ENCODE measurements at regions not wholly inside any gene's neighbourhood (a gene's known extent, or its start where the extent isn't known, plus 50 kb on each side); places are given as distances from the start of the nearest gene placed in this dataset.

GRCh38 chr17:72553051-72553755 lies 432.4 kb downstream of the SOX9 start:
- H3K4me3 ChIP-seq (ENCODE audit: low read length in 3 of 3), result no peak overlapping the region
- no peak overlapping the region for H3K9ac ChIP-seq (ENCODE audit: low read depth in 1 of 3, low read length in 3 of 3)
- no peaks in the 10 kb centered on the region for H3K36me3 ChIP-seq (ENCODE audit: control insufficient read depth in 3 of 3, insufficient read depth in 3 of 3, low read length in 3 of 3)
- H3K27ac ChIP-seq (ENCODE audit: low read depth, low read length), result no peak overlapping the region
- H3K27me3 ChIP-seq (ENCODE audit: control insufficient read depth in 3 of 3, insufficient read depth in 3 of 3, low read length in 3 of 3), result peaks cover 12 to 22% (median 18%) of the 10 kb centered on the region in 3 donors
- no peaks in the 10 kb centered on the region for H3K4me1 ChIP-seq (ENCODE audit: control insufficient read depth in 3 of 3, insufficient read depth in 3 of 3, low read length in 3 of 3)
- no peaks in the 10 kb centered on the region for H3K9me3 ChIP-seq (ENCODE audit: control insufficient read depth in 3 of 3, low read length in 3 of 3)

- no peaks in the 10 kb centered on the region for H3K4me1 ChIP-seq (ENCODE audit: control insufficient read depth in 3 of 3, insufficient read depth in 3 of 3, low read length in 3 of 3)
- H3K27me3 ChIP-seq (ENCODE audit: control insufficient read depth in 3 of 3, insufficient read depth in 3 of 3, low read length in 3 of 3), result peaks cover 12 to 22% (median 18%) of the 10 kb centered on the region in 3 donors
- no peak overlapping the region for H3K9ac ChIP-seq (ENCODE audit: low read depth in 1 of 3, low read length in 3 of 3)
- H3K36me3 ChIP-seq (ENCODE audit: control insufficient read depth in 3 of 3, insufficient read depth in 3 of 3, low read length in 3 of 3), result no peaks in the 10 kb centered on the region
- H3K9me3 ChIP-seq (ENCODE audit: control insufficient read depth in 3 of 3, low read length in 3 of 3), result no peaks in the 10 kb centered on the region
- no peak overlapping the region for H3K4me3 ChIP-seq (ENCODE audit: low read length in 3 of 3)
- H3K27ac ChIP-seq (ENCODE audit: low read depth, low read length), result no peak overlapping the region
Measured at GRCh38 chr17:72554508-72554907, 433.7 kb downstream of the SOX9 start.

- H3K4me1 ChIP-seq (ENCODE audit: control insufficient read depth in 3 of 3, insufficient read depth in 3 of 3, low read length in 3 of 3), result no peaks in the 10 kb centered on the region
- no peak overlapping the region for H3K27ac ChIP-seq (ENCODE audit: low read depth, low read length)
Measured at GRCh38 chr17:72555052-72555451, 434.2 kb downstream of the SOX9 start.

GRCh38 chr17:72556944-72557826 lies 436.4 kb downstream of the SOX9 start:
- no peak overlapping the region for H3K9ac ChIP-seq (ENCODE audit: low read depth in 1 of 3, low read length in 3 of 3)
- H3K4me1 ChIP-seq (ENCODE audit: control insufficient read depth in 3 of 3, insufficient read depth in 3 of 3, low read length in 3 of 3), result no peaks in the 10 kb centered on the region
- H3K4me3 ChIP-seq (ENCODE audit: low read length in 3 of 3), result no peak overlapping the region
- peaks cover 18 to 30% (median 19%) of the 10 kb centered on the region in 3 donors for H3K27me3 ChIP-seq (ENCODE audit: control insufficient read depth in 3 of 3, insufficient read depth in 3 of 3, low read length in 3 of 3)
- no peak overlapping the region for H3K27ac ChIP-seq (ENCODE audit: low read depth, low read length)
- H3K9me3 ChIP-seq (ENCODE audit: control insufficient read depth in 3 of 3, low read length in 3 of 3), result no peaks in the 10 kb centered on the region
- no peaks in the 10 kb centered on the region for H3K36me3 ChIP-seq (ENCODE audit: control insufficient read depth in 3 of 3, insufficient read depth in 3 of 3, low read length in 3 of 3)

More at GRCh38 chr17:72555052-72555451, 434.2 kb downstream of the SOX9 start:
- peaks cover 12 to 23% (median 18%) of the 10 kb centered on the region in 3 donors for H3K27me3 ChIP-seq (ENCODE audit: control insufficient read depth in 3 of 3, insufficient read depth in 3 of 3, low read length in 3 of 3)
- no peak overlapping the region for H3K9ac ChIP-seq (ENCODE audit: low read depth in 1 of 3, low read length in 3 of 3)
- no peaks in the 10 kb centered on the region for H3K36me3 ChIP-seq (ENCODE audit: control insufficient read depth in 3 of 3, insufficient read depth in 3 of 3, low read length in 3 of 3)
- no peaks in the 10 kb centered on the region for H3K9me3 ChIP-seq (ENCODE audit: control insufficient read depth in 3 of 3, low read length in 3 of 3)
- H3K4me3 ChIP-seq (ENCODE audit: low read length in 3 of 3), result no peak overlapping the region

- Histone ChIP-seq H3K9me3 (ENCODE audit: control insufficient read depth in 3 of 3, low read length in 3 of 3) (no peaks in the 10 kb centered on the region), H3K4me3 (ENCODE audit: low read length in 3 of 3) (no peak overlapping the region), H3K27me3 (ENCODE audit: control insufficient read depth in 3 of 3, insufficient read depth in 3 of 3, low read length in 3 of 3) (peaks cover 10 to 26% (median 19%) of the 10 kb centered on the region in 3 donors)
Measured at GRCh38 chr17:72558971-72559476, 438.2 kb downstream of the SOX9 start.

GRCh38 chr17:72560303-72561247 lies 439.8 kb downstream of the SOX9 start:
- H3K27me3 ChIP-seq (ENCODE audit: control insufficient read depth in 3 of 3, insufficient read depth in 3 of 3, low read length in 3 of 3), result peaks cover 0 to 17% (median 15%) of the 10 kb centered on the region in 3 donors
- no peaks in the 10 kb centered on the region for H3K4me1 ChIP-seq (ENCODE audit: control insufficient read depth in 3 of 3, insufficient read depth in 3 of 3, low read length in 3 of 3)
- H3K27ac ChIP-seq (ENCODE audit: low read depth, low read length), result no peak overlapping the region
- H3K9ac ChIP-seq (ENCODE audit: low read depth in 1 of 3, low read length in 3 of 3), result no peak overlapping the region
- H3K9me3 ChIP-seq (ENCODE audit: control insufficient read depth in 3 of 3, low read length in 3 of 3), result no peaks in the 10 kb centered on the region
- no peaks in the 10 kb centered on the region for H3K36me3 ChIP-seq (ENCODE audit: control insufficient read depth in 3 of 3, insufficient read depth in 3 of 3, low read length in 3 of 3)
- no peak overlapping the region for H3K4me3 ChIP-seq (ENCODE audit: low read length in 3 of 3)

More at GRCh38 chr17:72558971-72559476, 438.2 kb downstream of the SOX9 start:
- Histone ChIP-seq H3K4me1 (ENCODE audit: control insufficient read depth in 3 of 3, insufficient read depth in 3 of 3, low read length in 3 of 3) (no peaks in the 10 kb centered on the region), H3K36me3 (ENCODE audit: control insufficient read depth in 3 of 3, insufficient read depth in 3 of 3, low read length in 3 of 3) (no peaks in the 10 kb centered on the region), H3K27ac (ENCODE audit: low read depth, low read length) (no peak overlapping the region), H3K9ac (ENCODE audit: low read depth in 1 of 3, low read length in 3 of 3) (no peak overlapping the region)

GRCh38 chr17:72561266-72561665 lies 440.4 kb downstream of the SOX9 start:
- H3K9ac ChIP-seq (ENCODE audit: low read depth in 1 of 3, low read length in 3 of 3), result no peak overlapping the region
- peaks cover 0 to 17% (median 15%) of the 10 kb centered on the region in 3 donors for H3K27me3 ChIP-seq (ENCODE audit: control insufficient read depth in 3 of 3, insufficient read depth in 3 of 3, low read length in 3 of 3)
- H3K27ac ChIP-seq (ENCODE audit: low read depth, low read length), result no peak overlapping the region
- H3K4me3 ChIP-seq (ENCODE audit: low read length in 3 of 3), result no peak overlapping the region
- no peaks in the 10 kb centered on the region for H3K36me3 ChIP-seq (ENCODE audit: control insufficient read depth in 3 of 3, insufficient read depth in 3 of 3, low read length in 3 of 3)
- H3K9me3 ChIP-seq (ENCODE audit: control insufficient read depth in 3 of 3, low read length in 3 of 3), result no peaks in the 10 kb centered on the region
- no peaks in the 10 kb centered on the region for H3K4me1 ChIP-seq (ENCODE audit: control insufficient read depth in 3 of 3, insufficient read depth in 3 of 3, low read length in 3 of 3)

- Histone ChIP-seq H3K9ac (ENCODE audit: low read depth in 1 of 3, low read length in 3 of 3) (no peak overlapping the region), H3K27ac (ENCODE audit: low read depth, low read length) (no peak overlapping the region), H3K27me3 (ENCODE audit: control insufficient read depth in 3 of 3, insufficient read depth in 3 of 3, low read length in 3 of 3) (peaks cover 0 to 15% (median 15%) of the 10 kb centered on the region in 3 donors), H3K9me3 (ENCODE audit: control insufficient read depth in 3 of 3, low read length in 3 of 3) (no peaks in the 10 kb centered on the region), H3K36me3 (ENCODE audit: control insufficient read depth in 3 of 3, insufficient read depth in 3 of 3, low read length in 3 of 3) (no peaks in the 10 kb centered on the region), H3K4me3 (ENCODE audit: low read length in 3 of 3) (no peak overlapping the region), H3K4me1 (ENCODE audit: control insufficient read depth in 3 of 3, insufficient read depth in 3 of 3, low read length in 3 of 3) (no peaks in the 10 kb centered on the region)
Measured at GRCh38 chr17:72561680-72562079, 440.9 kb downstream of the SOX9 start.

- no peak overlapping the region for H3K4me3 ChIP-seq (ENCODE audit: low read length in 3 of 3)
- H3K4me1 ChIP-seq (ENCODE audit: control insufficient read depth in 3 of 3, insufficient read depth in 3 of 3, low read length in 3 of 3), result no peaks in the 10 kb centered on the region
- no peaks in the 10 kb centered on the region for H3K36me3 ChIP-seq (ENCODE audit: control insufficient read depth in 3 of 3, insufficient read depth in 3 of 3, low read length in 3 of 3)
- peaks cover 0 to 15% (median 11%) of the 10 kb centered on the region in 3 donors for H3K27me3 ChIP-seq (ENCODE audit: control insufficient read depth in 3 of 3, insufficient read depth in 3 of 3, low read length in 3 of 3)
- H3K27ac ChIP-seq (ENCODE audit: low read depth, low read length), result no peak overlapping the region
- H3K9me3 ChIP-seq (ENCODE audit: control insufficient read depth in 3 of 3, low read length in 3 of 3), result no peaks in the 10 kb centered on the region
- H3K9ac ChIP-seq (ENCODE audit: low read depth in 1 of 3, low read length in 3 of 3), result no peak overlapping the region
Measured at GRCh38 chr17:72562615-72563188, 441.9 kb downstream of the SOX9 start.

All from skeletal muscle tissue (tissue), 3 donors.